ENCODE measurements at regions not wholly inside any gene's neighbourhood (a gene's known extent, or its start where the extent isn't known, plus 50 kb on each side); places are given as distances from the start of the nearest gene placed in this dataset.

DNA sequence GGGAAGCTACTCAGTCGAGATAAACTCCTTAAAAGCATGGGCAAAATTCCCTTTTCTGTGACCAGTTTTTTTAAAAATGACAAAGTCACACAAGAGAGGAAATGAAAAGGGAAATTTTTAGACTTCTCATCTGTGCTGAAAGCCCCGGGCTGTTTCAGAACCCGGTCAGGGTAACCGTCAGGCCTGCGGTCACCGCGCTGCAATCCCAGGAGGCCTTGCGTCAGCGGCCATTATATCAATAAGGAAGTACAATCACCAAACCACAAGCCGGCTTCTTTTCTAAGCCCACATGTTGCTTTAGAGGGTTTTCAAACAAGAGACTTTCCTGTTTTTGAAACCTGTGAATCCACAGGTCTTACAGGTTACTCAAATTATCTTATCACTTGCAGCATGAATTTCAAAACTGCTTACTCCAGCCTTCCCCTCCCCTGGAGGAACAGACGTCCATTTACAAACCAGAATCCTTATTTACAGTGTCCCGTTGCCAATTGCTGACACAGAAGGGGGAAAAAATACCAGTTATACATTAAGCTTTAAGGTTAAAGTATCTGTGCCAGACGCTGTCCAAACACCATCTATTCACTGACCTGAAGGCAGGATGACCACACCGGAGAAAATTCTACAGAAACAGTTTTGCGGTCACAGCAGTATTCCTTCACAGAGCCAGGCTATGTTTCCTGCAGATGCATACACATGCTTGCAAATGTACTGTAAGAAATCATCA is 165.3 kb downstream of the TOMM20 start:
- Histone ChIP-seq H3K27me3 (ENCODE audit: control insufficient read depth, insufficient read depth, low read length) (no peaks in the 10 kb centered on the region), H3K36me3 (ENCODE audit: control insufficient read depth, insufficient read depth, low read length) (no peaks in the 10 kb centered on the region), H3K4me3 (ENCODE audit: low read depth, low read length) (no peak overlapping the region)
- POLR2A ChIA-PET: interaction anchor here (0.5 to 0.8 kb wide), 3 partner anchors 18 to 354 kb away, joined by 4 to 7 read pairs (median 6); partner anchors contain the start of gene IRF2BP2
- CTCF ChIA-PET: interaction anchor here (0.6 to 1.4 kb wide), 3 partner anchors 13 to 130 kb away, joined by 4 read pairs; no protein-coding TSS in a partner anchor
- TF ChIP-seq, protein P1, sequence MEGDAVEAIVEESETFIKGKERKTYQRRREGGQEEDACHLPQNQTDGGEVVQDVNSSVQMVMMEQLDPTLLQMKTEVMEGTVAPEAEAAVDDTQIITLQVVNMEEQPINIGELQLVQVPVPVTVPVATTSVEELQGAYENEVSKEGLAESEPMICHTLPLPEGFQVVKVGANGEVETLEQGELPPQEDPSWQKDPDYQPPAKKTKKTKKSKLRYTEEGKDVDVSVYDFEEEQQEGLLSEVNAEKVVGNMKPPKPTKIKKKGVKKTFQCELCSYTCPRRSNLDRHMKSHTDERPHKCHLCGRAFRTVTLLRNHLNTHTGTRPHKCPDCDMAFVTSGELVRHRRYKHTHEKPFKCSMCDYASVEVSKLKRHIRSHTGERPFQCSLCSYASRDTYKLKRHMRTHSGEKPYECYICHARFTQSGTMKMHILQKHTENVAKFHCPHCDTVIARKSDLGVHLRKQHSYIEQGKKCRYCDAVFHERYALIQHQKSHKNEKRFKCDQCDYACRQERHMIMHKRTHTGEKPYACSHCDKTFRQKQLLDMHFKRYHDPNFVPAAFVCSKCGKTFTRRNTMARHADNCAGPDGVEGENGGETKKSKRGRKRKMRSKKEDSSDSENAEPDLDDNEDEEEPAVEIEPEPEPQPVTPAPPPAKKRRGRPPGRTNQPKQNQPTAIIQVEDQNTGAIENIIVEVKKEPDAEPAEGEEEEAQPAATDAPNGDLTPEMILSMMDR (IDR thresholded peaks at IDR 0.05; ENCODE audit: insufficient read depth, low read depth, low read length): no peak
- peak; percentile 73 for DNase-seq (ENCODE audit: low read depth)

DNA sequence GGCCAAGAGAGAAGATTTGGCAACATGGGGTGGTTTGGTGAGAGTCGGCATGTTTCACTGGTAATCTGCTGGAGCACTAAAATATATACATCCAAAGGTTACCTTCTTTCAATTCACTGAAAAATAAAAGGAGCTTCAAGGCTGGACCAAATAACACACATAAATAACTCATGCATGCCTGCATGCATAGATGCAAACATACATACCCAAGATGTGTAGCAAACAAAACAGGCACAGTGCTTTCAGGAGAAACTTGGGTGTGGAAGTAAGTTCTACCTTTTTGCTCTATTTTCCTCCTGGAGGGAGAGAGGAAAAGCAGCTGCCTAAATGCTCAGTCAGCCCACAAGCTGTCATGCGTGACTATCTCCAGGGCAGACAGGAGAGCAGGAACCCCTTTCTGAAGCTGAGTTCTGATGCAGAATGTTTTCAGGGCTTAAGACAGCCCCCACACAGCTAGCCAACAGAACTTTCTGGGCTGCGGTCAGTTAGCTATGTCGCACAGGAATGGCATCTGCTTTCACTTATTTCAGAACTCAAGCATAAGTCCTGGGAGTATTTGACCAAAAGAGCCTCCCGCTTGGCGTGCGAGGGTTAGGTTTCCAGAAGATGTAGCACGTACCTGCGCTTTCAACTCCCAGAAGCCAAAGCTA is 166.2 kb downstream of the TOMM20 start:
- ChIA-PET POLR2A (interaction anchor here (0.5 to 0.8 kb wide), 4 partner anchors 12 to 190 kb away, joined by 3 to 12 read pairs (median 6); no protein-coding TSS in a partner anchor), CTCF (interaction anchor here (0.7 to 1.4 kb wide), 3 partner anchors 14 to 463 kb away, joined by 3 to 4 read pairs (median 3); no protein-coding TSS in a partner anchor)
- Histone ChIP-seq H3K36me3 (ENCODE audit: control insufficient read depth, insufficient read depth, low read length) (no peaks in the 10 kb centered on the region), H3K4me3 (ENCODE audit: low read depth, low read length) (no peak overlapping the region), H3K27me3 (ENCODE audit: control insufficient read depth, insufficient read depth, low read length) (no peaks in the 10 kb centered on the region)
- DNase-seq (ENCODE audit: low read depth): peak; percentile 99
- TF ChIP-seq, protein P1 (IDR thresholded peaks at IDR 0.05; ENCODE audit: insufficient read depth, low read depth, low read length): no peak

DNA sequence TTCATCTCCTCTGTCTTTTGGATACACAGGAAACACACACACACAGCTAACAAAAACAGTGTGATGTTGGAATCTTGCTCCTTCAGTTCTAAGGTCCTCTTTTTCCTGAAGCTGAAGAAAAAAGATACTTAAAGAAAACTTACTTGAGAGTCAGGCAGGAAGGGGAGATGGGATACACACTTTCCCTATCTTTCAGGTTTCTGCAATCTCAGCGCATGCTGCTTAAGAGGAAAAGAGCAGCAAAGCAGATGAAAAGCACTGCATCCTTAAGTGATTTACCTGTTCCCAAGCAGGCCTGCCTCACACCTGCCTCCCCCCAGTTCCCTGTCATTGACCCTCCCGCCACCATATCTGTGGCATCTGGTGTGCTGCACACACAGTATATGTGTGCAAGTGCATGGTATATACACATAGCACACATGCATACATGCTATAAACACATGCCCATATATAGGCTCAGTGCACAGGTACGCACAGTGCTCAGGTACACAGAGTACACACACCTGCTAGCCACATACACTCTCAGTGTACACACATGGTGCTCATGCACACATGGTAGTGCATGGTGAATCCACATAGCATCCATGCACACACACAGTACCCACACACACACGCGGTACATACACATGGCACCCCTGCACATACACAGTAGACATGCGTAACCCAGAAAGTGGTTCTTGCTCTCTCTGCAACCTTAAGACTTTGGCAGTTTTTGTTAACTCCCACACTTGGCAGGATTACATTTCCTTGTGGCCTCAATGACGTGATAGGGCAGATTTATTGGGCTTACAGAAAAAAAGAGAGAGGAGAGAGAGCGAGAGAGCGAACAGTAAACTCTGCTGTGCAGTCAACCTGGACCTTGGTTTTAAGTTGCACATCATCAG is 166.9 kb downstream of the TOMM20 start:
- CTCF ChIA-PET: interaction anchor here (0.6 to 1.4 kb wide), 4 partner anchors 15 to 462 kb away, joined by 3 to 4 read pairs (median 3); no protein-coding TSS in a partner anchor
- no peak overlapping the region for H3K4me3 ChIP-seq (ENCODE audit: low read depth, low read length)
- POLR2A ChIA-PET: no interaction called here
- H3K27me3 ChIP-seq (ENCODE audit: control insufficient read depth, insufficient read depth, low read length): no peaks in the 10 kb centered on the region
- TF ChIP-seq, protein P1 (IDR thresholded peaks at IDR 0.05; ENCODE audit: insufficient read depth, low read depth, low read length): no peak
- no peaks in the 10 kb centered on the region for H3K36me3 ChIP-seq (ENCODE audit: control insufficient read depth, insufficient read depth, low read length)
- DNase-seq (ENCODE audit: low read depth): peak; percentile 77

DNA sequence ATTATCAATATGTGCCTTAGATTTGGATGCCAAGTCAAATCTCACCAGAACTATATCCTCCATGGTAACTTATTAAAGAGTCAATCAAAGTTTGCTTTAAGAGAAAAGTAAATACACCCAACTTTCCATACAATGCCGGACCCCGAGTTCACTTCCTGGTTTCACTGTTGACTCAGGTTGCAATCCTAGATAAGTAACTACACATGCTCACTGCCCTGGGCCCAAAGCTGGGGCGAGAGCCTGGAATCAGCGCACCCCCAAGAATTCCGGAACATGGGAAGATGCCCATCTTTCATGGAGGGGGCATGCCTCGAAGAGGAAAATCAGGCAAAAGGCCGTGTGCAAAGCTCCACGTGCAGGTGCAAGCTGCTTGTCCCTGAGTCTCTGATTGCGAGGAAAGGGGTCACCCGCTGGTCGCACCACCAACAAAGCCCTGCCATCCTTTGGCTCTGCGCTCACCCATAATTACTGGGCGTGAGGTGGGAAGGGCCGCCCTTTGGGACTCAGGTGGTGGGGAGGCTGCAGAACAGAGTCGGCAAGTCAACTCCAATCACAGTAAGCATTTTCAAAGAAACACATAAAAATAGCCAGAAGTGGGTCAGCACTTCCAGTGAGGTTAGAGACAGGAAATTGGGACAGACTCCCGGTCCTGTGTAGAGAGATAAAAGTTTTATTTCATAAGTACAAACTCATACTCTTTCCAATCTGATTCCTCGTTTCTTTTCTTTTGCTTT is 167.7 kb downstream of the TOMM20 start:
- TF ChIP-seq, protein P1 (IDR thresholded peaks at IDR 0.05; ENCODE audit: insufficient read depth, low read depth, low read length): no peak
- ChIA-PET POLR2A (no interaction called here), CTCF (interaction anchor here (0.6 to 1.2 kb wide), 2 partner anchors 372 to 461 kb away, joined by 3 read pairs; no protein-coding TSS in a partner anchor)
- Histone ChIP-seq H3K27me3 (ENCODE audit: control insufficient read depth, insufficient read depth, low read length) (no peaks in the 10 kb centered on the region), H3K4me3 (ENCODE audit: low read depth, low read length) (no peak overlapping the region), H3K36me3 (ENCODE audit: control insufficient read depth, insufficient read depth, low read length) (no peaks in the 10 kb centered on the region)
- DNase-seq (ENCODE audit: low read depth): no peak

Data from BJ (cell line).